Neural cell (in vitro differentiated cells): ENCODE measurements at regions not wholly inside any gene's neighbourhood (a gene's known extent, or its start where the extent isn't known, plus 50 kb on each side); places are given as distances from the start of the nearest gene placed in this dataset.

Source experiments
- H2AFZ ChIP-seq: fragments of 200-600, 300-800 bp; sonication (generic), shearing (Covaris generic); 2 replicates; pipeline ENCODE4 v1.6.0; 2014; ENCODE audit warnings: low read depth, mild to moderate bottlenecking, antibody characterized with exemption, low read length, moderate library complexity
- H3F3A ChIP-seq: fragments of 200-600 bp; shearing (Covaris generic); 2 replicates; pipeline ENCODE4 v1.6.1; 2016; ENCODE audit warnings: mild to moderate bottlenecking, moderate library complexity, mixed read lengths, antibody characterized with exemption, low read length; ENCODE audit not compliant: insufficient read depth, poor library complexity, severe bottlenecking
- H3K27ac ChIP-seq: fragments of 200-600, 300-800 bp; sonication (generic), shearing (Covaris generic); 2 replicates; pipeline ENCODE4 v1.5.1; 2014; ENCODE audit warnings: mild to moderate bottlenecking, low read length, moderate library complexity
- H3K27me3 ChIP-seq: fragments of 300-800, 200-600 bp; sonication (generic), shearing (Covaris generic); 2 replicates; pipeline ENCODE4 v1.6.0; 2014; ENCODE audit warnings: mild to moderate bottlenecking, low read depth, low read length, moderate library complexity; ENCODE audit not compliant: insufficient read depth
- H3K36me3 ChIP-seq: fragments of 300-800, 200-600 bp; sonication (generic), shearing (Covaris generic); 2 replicates; pipeline ENCODE4 v1.5.1; 2014; ENCODE audit warnings: mild to moderate bottlenecking, antibody characterized with exemption, low read length, moderate library complexity; ENCODE audit not compliant: insufficient read depth
- H3K4me2 ChIP-seq: fragments of 300-800, 200-600 bp; sonication (generic), shearing (Covaris generic); 2 replicates; pipeline ENCODE4 v1.6.0; 2014; ENCODE audit warnings: mild to moderate bottlenecking, low read length
- H3K4me3 ChIP-seq: fragments of 300-800, 200-600 bp; sonication (generic), shearing (Covaris generic); 2 replicates; pipeline ENCODE4 v1.5.1; 2014; ENCODE audit warnings: mild to moderate bottlenecking, low read length, moderate library complexity
- H3K79me2 ChIP-seq: fragments of 200-600 bp; shearing (Covaris generic); replicated peaks from 2 replicates; pipeline ENCODE4 v1.6.0; 2014; ENCODE audit warnings: mild to moderate bottlenecking, low read length, moderate library complexity; ENCODE audit not compliant: insufficient read depth
- H3K9ac ChIP-seq: fragments of 300-800, 200-600 bp; sonication (generic), shearing (Covaris generic); 2 replicates; pipeline ENCODE4 v1.6.1; 2016; ENCODE audit warnings: mild to moderate bottlenecking, low read length, mixed read lengths
- H3K9me2 ChIP-seq: fragments of 200-600 bp; shearing (Covaris generic); 2 replicates; pipeline ENCODE4 v1.6.1; 2016; ENCODE audit warnings: mild to moderate bottlenecking, low read length, mixed read lengths; ENCODE audit not compliant: insufficient read depth
- H3K9me3 ChIP-seq: fragments of 200-600, 300-800 bp; sonication (generic), shearing (Covaris generic); 2 replicates; pipeline ENCODE4 v1.6.1; 2016; ENCODE audit warnings: mild to moderate bottlenecking, mixed run types, low read length, moderate library complexity, mixed read lengths
- H4K20me1 ChIP-seq: fragments of 200-600 bp; shearing (Covaris generic); 2 replicates; pipeline ENCODE4 v1.6.1; 2016; ENCODE audit warnings: mild to moderate bottlenecking, mixed run types; ENCODE audit not compliant: insufficient read depth
- CTCF ChIP-seq: fragments of 450-650 bp; IDR thresholded peaks from 2 replicates; pipeline ENCODE4 v1.5.1; 2014; ENCODE audit warnings: antibody characterized with exemption, mild to moderate bottlenecking, moderate library complexity; ENCODE audit not compliant: poor library complexity, severe bottlenecking
- EP300 ChIP-seq: fragments of 450-650 bp; conservative IDR thresholded peaks from 2 replicates; pipeline ENCODE4 v1.6.1; 2014; ENCODE audit warnings: antibody characterized with exemption, mild to moderate bottlenecking, moderate library complexity; ENCODE audit not compliant: poor library complexity, severe bottlenecking
- EZH2 ChIP-seq: fragments of 200-600, 300-800 bp; shearing (Covaris generic), sonication (generic); IDR thresholded peaks from 2 replicates; pipeline ENCODE4 v1.6.1; 2014; ENCODE audit warnings: antibody characterized with exemption, low read length, borderline replicate concordance, mild to moderate bottlenecking; ENCODE audit not compliant: insufficient read depth, poor library complexity, severe bottlenecking
- MXI1 ChIP-seq: fragments of 450-650 bp; conservative IDR thresholded peaks from 2 replicates; pipeline ENCODE4 v1.6.1; 2014; ENCODE audit warnings: antibody characterized with exemption, mild to moderate bottlenecking; ENCODE audit not compliant: poor library complexity, severe bottlenecking
- POLR2AphosphoS5 ChIP-seq: IDR thresholded peaks from 2 replicates; pipeline ENCODE4 v1.6.1; 2012
- RAD21 ChIP-seq: fragments of 450-650 bp; conservative IDR thresholded peaks from 2 replicates; pipeline ENCODE4 v1.6.1; 2014; ENCODE audit warnings: antibody characterized with exemption, mild to moderate bottlenecking, moderate library complexity
- REST ChIP-seq: IDR thresholded peaks from 2 replicates; pipeline ENCODE4 v1.6.1; 2012; ENCODE audit warnings: borderline replicate concordance
- SMC3 ChIP-seq: fragments of 450-650 bp; conservative IDR thresholded peaks from 2 replicates; pipeline ENCODE4 v1.6.1; 2014; ENCODE audit warnings: antibody characterized with exemption, mild to moderate bottlenecking, moderate library complexity; ENCODE audit not compliant: poor library complexity
- TAF1 ChIP-seq: IDR thresholded peaks from 2 replicates; pipeline ENCODE4 v1.6.1; 2012; ENCODE audit warnings: low read depth

- H3K79me2 ChIP-seq = peaks cover under 1% of the 10 kb centered on the region
- H3K4me3 ChIP-seq = no peak overlapping the region
Measured at GRCh38 chr3:124293584-124293983, 301.7 kb upstream of the ROPN1 start.

GRCh38 chr3:124295362-124295761, 303.4 kb upstream of the ROPN1 start:
- no peaks in the 10 kb centered on the region for H4K20me1 ChIP-seq
- H3F3A ChIP-seq = no peaks in the 10 kb centered on the region
- H3K27me3 ChIP-seq = no peaks in the 10 kb centered on the region
- H3K9me2 ChIP-seq = no peaks in the 10 kb centered on the region
- no peak overlapping the region for H3K4me3 ChIP-seq
- no peaks in the 10 kb centered on the region for H3K9me3 ChIP-seq
- no peak overlapping the region for H3K4me2 ChIP-seq
- no peak overlapping the region for H3K27ac ChIP-seq
- TF ChIP-seq RAD21 (no peak), REST (no peak), CTCF (no peak)
- no peaks in the 10 kb centered on the region for H3K79me2 ChIP-seq
- H3K36me3 ChIP-seq = no peaks in the 10 kb centered on the region
- no peak overlapping the region for H3K9ac ChIP-seq
- no peak overlapping the region for H2AFZ ChIP-seq

More at GRCh38 chr3:124293584-124293983, 301.7 kb upstream of the ROPN1 start:
- Histone ChIP-seq H3K9ac (no peak overlapping the region), H3K27ac (no peak overlapping the region), H3F3A (no peaks in the 10 kb centered on the region), H2AFZ (no peak overlapping the region), H3K9me2 (no peaks in the 10 kb centered on the region), H3K36me3 (no peaks in the 10 kb centered on the region), H3K27me3 (no peaks in the 10 kb centered on the region), H4K20me1 (no peaks in the 10 kb centered on the region), H3K9me3 (no peaks in the 10 kb centered on the region), H3K4me2 (no peak overlapping the region)
- TF ChIP-seq RAD21 = no peak
- no peak for TF ChIP-seq TAF1
- no peak for TF ChIP-seq EP300
- no peak for TF ChIP-seq EZH2
- TF ChIP-seq POLR2AphosphoS5 = no peak
- TF ChIP-seq MXI1 = no peak
- no peak for TF ChIP-seq CTCF
- TF ChIP-seq SMC3 = no peak
- TF ChIP-seq REST = no peak
